Stomach (tissue), 4 donors: ENCODE measurements at regions not wholly inside any gene's neighbourhood (a gene's known extent, or its start where the extent isn't known, plus 50 kb on each side); places are given as distances from the start of the nearest gene placed in this dataset.

Experiments used
- EP300 ChIP-seq: sonication (generic); formaldehyde crosslinking; IDR thresholded peaks from one replicate; pipeline ENCODE4 v1.6.1; 2017; ENCODE audit warnings: antibody characterized with exemption
- POLR2A ChIP-seq, 4 donors: fragments of 450-650 bp; IDR thresholded peaks; one replicate each; pipeline ENCODE4 v1.6.1; 2016; ENCODE audit warnings: antibody characterized with exemption in 4 of 4, control low read depth in 2 of 4, mild to moderate bottlenecking in 1 of 4, moderate library complexity in 1 of 4
- TF ChIP-seq, protein P1 (sequence below), 7 experiments: fragments of 450-650 bp in 4 of 7; fragments of 200-600 bp in 3 of 7; sonication (generic) in 3 of 7; IDR thresholded peaks; one replicate each; pipeline ENCODE4 v1.5.1; 2016 to 2019; ENCODE audit warnings: antibody characterized with exemption in 7 of 7, control low read depth in 2 of 7, mild to moderate bottlenecking in 1 of 7

DNA sequence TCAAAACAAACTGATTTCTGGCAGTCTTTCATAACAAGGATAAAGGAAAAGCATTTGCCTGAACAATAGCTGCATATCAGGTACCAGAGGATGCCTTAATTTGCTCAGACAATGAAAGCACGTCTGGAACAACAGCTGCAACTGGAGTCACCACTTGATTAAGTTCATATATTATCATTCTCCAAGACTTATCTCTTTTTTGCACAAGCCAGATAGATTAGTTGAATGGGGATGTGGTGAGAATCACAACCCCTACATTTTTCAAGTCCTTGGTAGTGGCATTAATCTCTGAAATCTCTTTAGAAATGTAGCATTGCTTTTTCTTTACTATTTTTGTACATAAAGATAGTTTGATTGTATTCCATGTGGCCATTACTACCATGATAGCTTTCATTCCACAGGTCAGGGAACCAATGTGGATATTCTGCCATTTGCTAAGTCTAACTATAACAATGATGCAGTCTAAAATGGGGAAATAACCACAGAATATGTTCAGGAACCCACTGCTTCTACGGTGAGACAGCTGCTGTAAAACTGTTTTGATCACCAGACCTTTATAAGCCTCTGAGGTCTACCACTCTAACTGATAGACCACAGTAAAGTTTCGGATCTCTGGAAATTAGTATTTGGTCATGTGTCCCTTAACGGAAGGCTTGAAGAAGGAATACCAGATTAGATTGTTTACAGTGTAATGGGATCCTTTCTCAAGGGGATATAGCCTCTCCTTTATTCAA is 1176.2 kb downstream of the DNAJB9 start:
- TF ChIP-seq, protein P1, sequence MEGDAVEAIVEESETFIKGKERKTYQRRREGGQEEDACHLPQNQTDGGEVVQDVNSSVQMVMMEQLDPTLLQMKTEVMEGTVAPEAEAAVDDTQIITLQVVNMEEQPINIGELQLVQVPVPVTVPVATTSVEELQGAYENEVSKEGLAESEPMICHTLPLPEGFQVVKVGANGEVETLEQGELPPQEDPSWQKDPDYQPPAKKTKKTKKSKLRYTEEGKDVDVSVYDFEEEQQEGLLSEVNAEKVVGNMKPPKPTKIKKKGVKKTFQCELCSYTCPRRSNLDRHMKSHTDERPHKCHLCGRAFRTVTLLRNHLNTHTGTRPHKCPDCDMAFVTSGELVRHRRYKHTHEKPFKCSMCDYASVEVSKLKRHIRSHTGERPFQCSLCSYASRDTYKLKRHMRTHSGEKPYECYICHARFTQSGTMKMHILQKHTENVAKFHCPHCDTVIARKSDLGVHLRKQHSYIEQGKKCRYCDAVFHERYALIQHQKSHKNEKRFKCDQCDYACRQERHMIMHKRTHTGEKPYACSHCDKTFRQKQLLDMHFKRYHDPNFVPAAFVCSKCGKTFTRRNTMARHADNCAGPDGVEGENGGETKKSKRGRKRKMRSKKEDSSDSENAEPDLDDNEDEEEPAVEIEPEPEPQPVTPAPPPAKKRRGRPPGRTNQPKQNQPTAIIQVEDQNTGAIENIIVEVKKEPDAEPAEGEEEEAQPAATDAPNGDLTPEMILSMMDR (IDR thresholded peaks at IDR 0.05) = no peak
- TF ChIP-seq POLR2A (IDR thresholded peaks at IDR 0.05) (no peak), EP300 (no peak)
